Lung (tissue), 11 donors: ENCODE measurements at regions not wholly inside any gene's neighbourhood (a gene's known extent, or its start where the extent isn't known, plus 50 kb on each side); places are given as distances from the start of the nearest gene placed in this dataset.

ENCODE experiments used
- ATAC-seq: fragments of 200-7000 bp; cut with Tn5 transposase; one replicate; pipeline ENCODE4 v1.9.1; 2020; ENCODE audit warnings: moderate number of reproducible peaks; ENCODE audit not compliant: insufficient read depth, low FRiP score
- DNase-seq, 3 donors: peaks; one replicate each; pipeline ENCODE4 v3.0.0-alpha.2; 2013 to 2017
- H3K27ac ChIP-seq, 2 donors: one replicate each; pipeline ENCODE4 v1.5.1; 2013; ENCODE audit warnings: mild to moderate bottlenecking in 2 of 2, moderate library complexity in 2 of 2, control low read depth in 1 of 2, inconsistent platforms in 1 of 2, low read depth in 1 of 2, low read length in 1 of 2
- H3K27me3 ChIP-seq, 3 donors: one replicate each; pipeline ENCODE4 v1.5.1; 2013; ENCODE audit warnings: low read length in 2 of 3; ENCODE audit not compliant: control insufficient read depth in 3 of 3, insufficient read depth in 3 of 3
- H3K36me3 ChIP-seq, 4 donors: one replicate each; pipeline ENCODE4 v1.5.1; 2013; ENCODE audit warnings: low read length in 4 of 4, mild to moderate bottlenecking in 1 of 4, moderate library complexity in 1 of 4; ENCODE audit not compliant: control insufficient read depth in 4 of 4, insufficient read depth in 4 of 4
- H3K4me1 ChIP-seq, 5 donors: one replicate each; pipeline ENCODE4 v1.5.1; 2013; ENCODE audit warnings: low read length in 5 of 5, mild to moderate bottlenecking in 2 of 5, moderate library complexity in 1 of 5; ENCODE audit not compliant: control insufficient read depth in 5 of 5, insufficient read depth in 5 of 5
- H3K4me3 ChIP-seq: one replicate; pipeline ENCODE4 v1.5.1; 2013; ENCODE audit warnings: mild to moderate bottlenecking, control low read depth, moderate library complexity
- H3K9ac ChIP-seq, 2 donors: one replicate each; pipeline ENCODE4 v1.5.1; 2013; ENCODE audit warnings: low read length in 2 of 2, control low read depth in 1 of 2; ENCODE audit not compliant: insufficient read depth in 1 of 2
- H3K9me3 ChIP-seq, 4 donors: one replicate each; pipeline ENCODE4 v1.5.1; 2013; ENCODE audit warnings: low read length in 3 of 4, mild to moderate bottlenecking in 1 of 4, moderate library complexity in 1 of 4; ENCODE audit not compliant: control insufficient read depth in 4 of 4, insufficient read depth in 3 of 4
- WGBS, 2 donors: extraction: QIAGEN DNeasy Blood & Tissue Kit; methylation state at CpG; one replicate each; pipeline ENCODE4 v1.1.7; 2013; 5-methylcytosine and 5-hydroxymethylcytosine counted together
- TF ChIP-seq, protein P1 (sequence below): IDR thresholded peaks from 2 replicates; pipeline ENCODE4 v1.5.1; 2012; ENCODE audit warnings: mild to moderate bottlenecking; ENCODE audit errors: control extremely low read depth, extremely low read depth
- donor health status: control.
- donor health status: control.
- donor health status: Bipolar disorder and iron deficiency.
- donor health status: healthy.
- donor health status: DM: yes; HTN: yes; CAD: no.

DNA sequence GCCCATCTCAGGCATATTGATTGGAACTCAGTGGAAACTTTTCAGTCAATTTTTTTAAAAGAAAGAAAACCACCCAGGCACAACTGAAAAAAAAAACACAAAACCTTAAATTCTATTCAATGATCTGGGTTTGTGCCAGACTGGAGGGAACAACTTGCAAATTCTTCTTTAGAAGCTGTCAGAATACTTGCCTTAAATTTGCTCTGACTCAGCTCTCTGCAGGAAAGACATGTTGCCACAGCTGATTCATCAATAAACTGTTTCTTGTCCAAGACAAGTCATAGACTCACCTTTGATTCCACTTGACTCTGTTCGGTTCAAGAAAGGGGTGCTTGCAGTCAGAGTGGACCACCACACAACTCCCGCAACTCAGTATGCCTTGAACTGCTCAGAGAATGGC lies 117.8 kb upstream of the F13A1 start:
- 88 to 96% methylated on average over 2 of the region's 2 CpGs for WGBS, 2 donors
- no peaks in the 10 kb centered on the region for H3K36me3 ChIP-seq
- no peaks in the 10 kb centered on the region for H3K27me3 ChIP-seq
- DNase-seq (no peak), ATAC-seq (no peak)
- no peak overlapping the region for H3K9ac ChIP-seq
- TF ChIP-seq, protein P1, sequence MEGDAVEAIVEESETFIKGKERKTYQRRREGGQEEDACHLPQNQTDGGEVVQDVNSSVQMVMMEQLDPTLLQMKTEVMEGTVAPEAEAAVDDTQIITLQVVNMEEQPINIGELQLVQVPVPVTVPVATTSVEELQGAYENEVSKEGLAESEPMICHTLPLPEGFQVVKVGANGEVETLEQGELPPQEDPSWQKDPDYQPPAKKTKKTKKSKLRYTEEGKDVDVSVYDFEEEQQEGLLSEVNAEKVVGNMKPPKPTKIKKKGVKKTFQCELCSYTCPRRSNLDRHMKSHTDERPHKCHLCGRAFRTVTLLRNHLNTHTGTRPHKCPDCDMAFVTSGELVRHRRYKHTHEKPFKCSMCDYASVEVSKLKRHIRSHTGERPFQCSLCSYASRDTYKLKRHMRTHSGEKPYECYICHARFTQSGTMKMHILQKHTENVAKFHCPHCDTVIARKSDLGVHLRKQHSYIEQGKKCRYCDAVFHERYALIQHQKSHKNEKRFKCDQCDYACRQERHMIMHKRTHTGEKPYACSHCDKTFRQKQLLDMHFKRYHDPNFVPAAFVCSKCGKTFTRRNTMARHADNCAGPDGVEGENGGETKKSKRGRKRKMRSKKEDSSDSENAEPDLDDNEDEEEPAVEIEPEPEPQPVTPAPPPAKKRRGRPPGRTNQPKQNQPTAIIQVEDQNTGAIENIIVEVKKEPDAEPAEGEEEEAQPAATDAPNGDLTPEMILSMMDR, result no peak
- no peak overlapping the region for H3K27ac ChIP-seq
- no peaks in the 10 kb centered on the region for H3K4me1 ChIP-seq
- no peak overlapping the region for H3K4me3 ChIP-seq
- H3K9me3 ChIP-seq, result no peaks in the 10 kb centered on the region

DNA sequence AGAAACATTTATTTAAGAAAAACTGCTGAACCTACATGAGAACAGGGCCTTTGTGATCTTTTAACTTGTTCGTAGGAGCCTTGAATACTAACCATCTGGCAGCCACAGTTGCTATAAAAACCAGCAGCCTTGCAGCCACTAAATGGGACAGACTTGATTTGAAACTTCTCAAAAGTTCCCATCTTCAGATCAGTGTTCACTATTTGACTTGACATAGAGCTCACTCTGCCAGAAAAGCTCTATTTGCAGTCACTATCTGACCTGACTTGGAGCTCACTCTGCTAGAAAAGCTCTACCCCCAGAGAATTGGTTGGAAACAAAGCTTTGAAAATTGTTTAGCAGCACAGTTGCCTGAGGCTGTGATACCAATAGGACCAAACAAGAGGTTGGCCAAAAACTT lies 119.3 kb upstream of the F13A1 start:
- DNase-seq (no peak), ATAC-seq (no peak)
- WGBS, 2 donors, result 78 to 98% methylated on average over 1 of the region's 1 CpG
- Histone ChIP-seq H3K36me3 (no peaks in the 10 kb centered on the region), H3K27ac (no peak overlapping the region), H3K4me1 (no peaks in the 10 kb centered on the region), H3K27me3 (no peaks in the 10 kb centered on the region), H3K9me3 (no peaks in the 10 kb centered on the region), H3K9ac (no peak overlapping the region), H3K4me3 (no peak overlapping the region)
- TF ChIP-seq, protein P1, result no peak

DNA sequence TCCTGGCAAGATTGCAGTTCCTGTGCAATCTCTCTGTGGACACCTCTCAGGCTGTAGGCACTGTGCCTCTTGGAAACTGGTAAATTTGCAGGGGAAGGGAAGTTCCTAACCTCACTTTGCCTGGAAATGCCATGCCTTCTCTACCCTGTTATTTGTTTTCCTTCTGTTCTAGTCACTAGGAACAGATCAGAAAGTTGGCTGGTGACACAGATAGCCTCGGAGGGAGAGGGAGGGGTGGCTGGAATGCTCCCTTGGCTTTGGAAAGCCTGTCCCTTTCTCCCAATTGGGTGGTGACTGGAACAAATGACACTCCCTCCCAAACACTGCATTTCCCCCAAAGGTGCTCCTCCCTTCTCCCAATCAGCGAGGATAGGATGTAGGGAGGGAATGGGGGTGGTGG lies 131.5 kb upstream of the F13A1 start:
- TF ChIP-seq, protein P1, result no peak
- H3K36me3 ChIP-seq, result no peaks in the 10 kb centered on the region
- ATAC-seq (no peak), DNase-seq (no peak)
- no peaks in the 10 kb centered on the region for H3K27me3 ChIP-seq
- H3K9ac ChIP-seq, result no peak overlapping the region
- H3K9me3 ChIP-seq, result no peaks in the 10 kb centered on the region
- WGBS, 2 donors, result 34 to 45% methylated on average over 2 of the region's 2 CpGs
- H3K4me1 ChIP-seq, result no peaks in the 10 kb centered on the region
- H3K27ac ChIP-seq, result no peak overlapping the region
- H3K4me3 ChIP-seq, result no peak overlapping the region

DNA sequence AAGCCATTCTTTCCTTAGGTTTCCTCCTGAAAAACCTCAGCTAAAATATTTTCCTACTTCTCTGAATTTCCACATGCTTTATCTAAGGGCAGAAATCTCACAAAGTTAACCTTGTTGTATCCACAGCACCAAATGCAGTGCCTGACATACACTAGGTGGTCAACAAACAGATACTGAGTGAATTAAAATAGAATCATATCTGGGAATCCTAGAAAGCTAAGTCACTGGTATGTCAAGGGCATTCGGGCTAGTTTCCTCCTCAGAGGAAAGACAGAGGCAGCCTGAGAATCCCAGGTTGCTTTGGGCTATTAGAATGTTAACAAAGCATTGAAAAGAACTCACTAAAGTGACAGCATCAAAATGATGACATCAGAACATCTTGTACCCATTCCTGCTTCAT lies 132.7 kb upstream of the F13A1 start:
- Histone ChIP-seq H3K4me1 (no peaks in the 10 kb centered on the region), H3K4me3 (no peak overlapping the region), H3K36me3 (no peaks in the 10 kb centered on the region), H3K9ac (no peak overlapping the region), H3K27ac (no peak overlapping the region), H3K9me3 (no peaks in the 10 kb centered on the region), H3K27me3 (no peaks in the 10 kb centered on the region)
- DNase-seq (no peak), ATAC-seq (no peak)
- 77% methylated on average over 1 of the region's 1 CpG for WGBS, 2 donors
- TF ChIP-seq, protein P1, result no peak
